GM10266 (cell line): ENCODE measurements at regions not wholly inside any gene's neighbourhood (a gene's known extent, or its start where the extent isn't known, plus 50 kb on each side); places are given as distances from the start of the nearest gene placed in this dataset.

Source experiments
- DNase-seq: peaks from one replicate; pipeline ENCODE4 v3.0.0; 2012; ENCODE audit errors: extremely low spot score
- TF ChIP-seq, protein P1 (sequence below): IDR thresholded peaks from 2 replicates; pipeline ENCODE4 v1.5.1; 2012; ENCODE audit warnings: mild to moderate bottlenecking, low read depth; ENCODE audit not compliant: control insufficient read depth, insufficient read depth; ENCODE audit errors: missing control alignments

DNA sequence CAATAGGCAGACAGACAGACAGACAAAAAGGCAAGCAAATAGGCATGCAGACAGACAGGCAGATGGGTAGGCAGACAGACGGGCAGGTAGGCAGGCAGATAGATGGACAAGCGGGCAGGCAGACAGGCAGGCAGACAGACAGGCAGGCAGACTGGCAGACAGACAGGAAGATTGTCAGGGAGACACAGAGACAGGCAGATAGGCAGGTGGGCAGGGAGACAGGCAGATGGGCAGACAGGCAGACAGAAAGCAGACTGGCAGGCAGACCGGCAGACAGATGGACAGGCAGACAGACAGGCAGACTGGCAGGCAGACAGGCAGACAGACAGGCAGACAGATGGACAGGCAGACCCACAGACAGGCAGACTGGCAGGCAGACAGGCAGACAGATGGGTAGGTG is 70.3 kb upstream of the MYL10 start:
- TF ChIP-seq, protein P1, sequence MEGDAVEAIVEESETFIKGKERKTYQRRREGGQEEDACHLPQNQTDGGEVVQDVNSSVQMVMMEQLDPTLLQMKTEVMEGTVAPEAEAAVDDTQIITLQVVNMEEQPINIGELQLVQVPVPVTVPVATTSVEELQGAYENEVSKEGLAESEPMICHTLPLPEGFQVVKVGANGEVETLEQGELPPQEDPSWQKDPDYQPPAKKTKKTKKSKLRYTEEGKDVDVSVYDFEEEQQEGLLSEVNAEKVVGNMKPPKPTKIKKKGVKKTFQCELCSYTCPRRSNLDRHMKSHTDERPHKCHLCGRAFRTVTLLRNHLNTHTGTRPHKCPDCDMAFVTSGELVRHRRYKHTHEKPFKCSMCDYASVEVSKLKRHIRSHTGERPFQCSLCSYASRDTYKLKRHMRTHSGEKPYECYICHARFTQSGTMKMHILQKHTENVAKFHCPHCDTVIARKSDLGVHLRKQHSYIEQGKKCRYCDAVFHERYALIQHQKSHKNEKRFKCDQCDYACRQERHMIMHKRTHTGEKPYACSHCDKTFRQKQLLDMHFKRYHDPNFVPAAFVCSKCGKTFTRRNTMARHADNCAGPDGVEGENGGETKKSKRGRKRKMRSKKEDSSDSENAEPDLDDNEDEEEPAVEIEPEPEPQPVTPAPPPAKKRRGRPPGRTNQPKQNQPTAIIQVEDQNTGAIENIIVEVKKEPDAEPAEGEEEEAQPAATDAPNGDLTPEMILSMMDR = no peak

DNA sequence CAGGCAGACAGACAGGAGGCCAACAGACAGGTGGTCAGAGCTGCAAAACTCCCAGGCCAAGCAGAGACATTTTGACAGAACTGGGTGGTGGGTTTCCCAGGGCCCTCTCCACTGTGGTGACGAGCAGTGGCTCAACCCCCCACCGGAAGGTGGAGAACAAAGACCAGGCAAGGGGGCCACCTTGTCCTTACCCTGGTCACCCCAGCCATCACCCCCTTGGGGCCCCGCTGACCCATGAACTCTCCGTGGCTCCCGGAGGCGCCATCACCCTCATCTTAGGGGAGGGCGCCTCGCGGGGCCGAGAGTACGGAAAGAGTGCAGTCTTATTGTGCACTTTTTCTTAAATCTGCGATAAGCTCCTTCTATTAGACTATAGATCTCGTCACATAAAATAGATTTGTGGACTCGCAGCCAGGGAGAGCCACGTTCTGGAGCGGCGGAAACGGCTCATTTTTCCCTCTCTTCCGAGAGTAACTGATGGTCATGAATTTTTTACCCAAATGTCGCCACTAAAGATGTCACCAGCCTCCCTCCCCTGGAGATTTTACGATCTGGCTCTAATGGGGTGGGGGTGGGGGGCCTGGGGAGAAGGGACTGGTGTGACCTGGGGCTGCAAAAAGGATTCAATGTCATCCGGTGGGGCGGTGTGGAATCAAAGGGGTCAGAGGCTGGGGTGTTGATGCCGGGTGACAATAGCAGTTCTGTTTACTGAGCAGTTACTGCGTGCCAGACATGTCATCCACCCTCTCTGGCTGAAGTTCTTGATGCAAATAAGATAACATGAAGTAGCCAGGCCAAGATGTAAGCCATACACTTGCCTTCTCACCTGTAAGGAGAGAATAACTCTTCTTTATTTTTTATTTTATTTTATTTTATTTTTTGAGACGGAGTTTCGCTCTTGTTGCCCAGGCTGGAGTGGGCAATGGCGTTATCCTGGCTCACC is 71.1 kb upstream of the MYL10 start:
- no peak for DNase-seq

More for the DNA sequence above, 70.3 kb upstream of the MYL10 start:
- DNase-seq = no peak

DNA sequence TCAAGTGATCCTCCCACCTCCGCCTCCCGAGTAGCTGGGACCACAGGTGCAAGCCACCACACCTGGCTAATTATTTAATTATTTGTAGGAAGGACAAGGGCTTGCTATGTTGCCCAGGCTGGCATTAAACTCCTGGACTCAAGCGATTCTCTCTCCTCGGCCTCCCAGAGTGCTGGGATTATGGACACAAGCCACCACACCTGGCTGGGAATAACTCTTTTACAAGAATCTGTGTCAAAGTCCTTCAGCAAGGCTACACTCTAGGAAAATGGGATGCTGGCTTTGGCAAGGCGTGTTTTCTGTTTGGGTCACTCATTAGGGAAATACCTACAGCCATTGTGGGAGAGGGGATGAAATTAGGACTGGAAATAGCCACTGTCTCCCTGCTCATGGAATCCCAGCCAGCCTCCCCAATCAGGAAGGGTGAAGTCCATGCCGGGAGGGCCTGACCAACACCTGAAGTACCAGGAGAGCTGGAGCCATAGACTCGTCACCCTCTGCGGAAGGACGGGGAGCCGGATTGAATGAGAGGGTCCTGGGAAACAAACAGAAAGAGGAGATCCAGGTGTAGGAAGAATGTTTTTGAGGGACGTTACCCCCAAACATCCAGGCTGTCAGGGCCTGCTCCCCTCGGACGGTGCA is 72.2 kb upstream of the MYL10 start:
- DNase-seq = no peak
- TF ChIP-seq, protein P1 = no peak

More for the DNA sequence above, 71.1 kb upstream of the MYL10 start:
- TF ChIP-seq, protein P1 = no peak

DNA sequence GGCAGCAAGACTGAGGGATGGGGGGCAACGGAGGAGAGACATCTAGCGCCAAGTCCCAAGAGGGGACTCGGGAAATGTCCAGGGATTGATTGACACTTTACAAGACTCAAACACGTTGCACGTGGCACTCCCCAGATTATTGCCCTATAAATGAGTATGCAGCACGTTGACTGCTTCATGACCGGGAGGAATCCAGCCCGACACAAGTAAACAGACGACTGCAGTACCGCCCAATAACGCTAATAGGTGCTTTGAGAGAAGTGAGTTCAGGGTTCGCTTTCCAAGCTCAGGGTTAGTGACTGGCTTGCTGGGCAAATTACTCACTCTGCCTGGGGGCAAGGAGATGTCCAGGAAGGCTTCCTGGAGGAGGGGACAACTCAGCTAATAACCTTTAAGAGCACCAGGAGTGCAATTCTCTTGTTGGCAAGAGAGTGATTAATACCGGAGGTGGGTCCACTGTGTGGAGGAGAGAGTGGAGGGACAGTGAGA is 73.3 kb upstream of the MYL10 start:
- DNase-seq = no peak
- TF ChIP-seq, protein P1 = no peak

DNA sequence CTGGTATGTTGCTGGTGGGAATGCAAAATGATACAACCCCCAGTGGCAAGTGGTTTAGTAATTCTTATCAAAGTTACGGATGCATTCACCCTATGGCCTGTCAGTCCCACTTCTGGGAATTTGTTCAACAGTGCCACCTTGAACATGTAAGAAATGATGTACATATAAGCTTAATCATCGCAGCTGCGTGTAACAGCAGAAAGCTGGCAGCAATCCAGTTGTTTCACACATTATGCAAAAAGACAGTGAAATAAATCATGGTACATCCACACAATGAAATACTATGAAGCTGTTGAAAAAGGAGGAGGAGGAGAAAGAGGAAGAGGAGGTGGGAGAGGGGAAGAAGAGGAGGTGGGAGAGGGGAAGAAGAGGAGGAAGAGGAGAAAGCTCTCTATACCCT is 76.2 kb upstream of the MYL10 start:
- TF ChIP-seq, protein P1 = no peak
- no peak for DNase-seq

DNA sequence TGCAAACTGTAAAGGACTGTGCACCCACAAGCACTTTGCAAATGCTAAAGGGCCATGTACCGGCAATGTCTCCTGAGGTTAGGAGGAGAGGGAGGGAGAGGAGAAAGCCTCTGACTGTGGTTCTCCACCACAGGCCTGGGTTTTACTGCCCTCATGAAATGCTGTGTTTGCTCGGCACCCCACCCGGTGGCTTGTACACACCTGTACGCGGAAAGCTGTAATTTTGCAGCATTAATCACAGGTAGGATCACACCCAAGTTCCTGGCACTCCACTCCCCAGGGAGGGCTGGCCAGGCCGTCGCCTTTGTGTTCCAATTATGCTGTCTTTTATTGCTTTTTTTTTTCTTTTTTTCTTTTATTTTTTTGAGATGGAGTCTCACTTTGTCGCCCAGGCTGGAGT is 78.5 kb upstream of the MYL10 start:
- no peak for DNase-seq
- TF ChIP-seq, protein P1 = no peak
